ENCODE measurements at regions not wholly inside any gene's neighbourhood (a gene's known extent, or its start where the extent isn't known, plus 50 kb on each side); places are given as distances from the start of the nearest gene placed in this dataset.

DNA sequence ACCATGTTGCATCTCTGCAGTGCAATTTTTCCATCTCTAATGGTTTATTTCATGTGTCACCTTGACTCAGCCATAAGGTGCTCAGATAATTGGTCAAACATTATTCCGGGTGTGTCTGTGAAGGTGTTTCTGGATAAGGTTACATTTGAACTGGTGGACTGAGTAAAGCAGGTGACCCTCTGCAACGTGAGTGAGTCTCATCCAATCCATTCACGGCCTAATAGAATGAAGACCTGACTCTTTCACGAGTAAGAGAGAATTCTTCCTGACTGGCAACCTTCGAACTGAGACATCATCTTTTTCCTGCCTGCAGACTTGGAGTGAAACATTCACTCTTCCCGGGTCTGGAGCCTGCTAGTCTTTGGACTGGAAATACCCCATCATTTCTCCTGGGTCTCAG is 77.1 kb upstream of the SLC22A23 start:
- Histone ChIP-seq H3K36me3 (ENCODE audit: insufficient read depth, low read length) (no peaks in the 10 kb centered on the region), H3K9me2 (ENCODE audit: insufficient read depth, low read length) (no peaks in the 10 kb centered on the region), H4K20me1 (ENCODE audit: insufficient read depth, low read length) (no peaks in the 10 kb centered on the region), H3K4me1 (ENCODE audit: insufficient read depth, low read length, poor library complexity, severe bottlenecking) (no peaks in the 10 kb centered on the region), H3K4me2 (ENCODE audit: low read length) (no peak overlapping the region), H3K27ac (ENCODE audit: low read depth, low read length, poor library complexity, severe bottlenecking) (no peak overlapping the region), H3K4me3 (ENCODE audit: low read depth, low read length, poor library complexity, severe bottlenecking) (no peak overlapping the region), H3K79me2 (ENCODE audit: insufficient read depth, low read depth, low read length) (no peaks in the 10 kb centered on the region), H3K9me3 (ENCODE audit: low read length) (no peaks in the 10 kb centered on the region), H2AFZ (ENCODE audit: low read length) (no peak overlapping the region)
- POLR2A ChIA-PET, result no interaction called here
- no peak for DNase-seq (ENCODE audit: low spot score)
- no TSS peak for BruUV-seq (replicated peaks)
- intact Hi-C loops (cut with micrococcal nuclease; ENCODE audit: unreplicated experiment), result no loop called here
- CTCF ChIA-PET (ENCODE audit: unreplicated experiment), result no interaction called here
- TF ChIP-seq, protein P1, sequence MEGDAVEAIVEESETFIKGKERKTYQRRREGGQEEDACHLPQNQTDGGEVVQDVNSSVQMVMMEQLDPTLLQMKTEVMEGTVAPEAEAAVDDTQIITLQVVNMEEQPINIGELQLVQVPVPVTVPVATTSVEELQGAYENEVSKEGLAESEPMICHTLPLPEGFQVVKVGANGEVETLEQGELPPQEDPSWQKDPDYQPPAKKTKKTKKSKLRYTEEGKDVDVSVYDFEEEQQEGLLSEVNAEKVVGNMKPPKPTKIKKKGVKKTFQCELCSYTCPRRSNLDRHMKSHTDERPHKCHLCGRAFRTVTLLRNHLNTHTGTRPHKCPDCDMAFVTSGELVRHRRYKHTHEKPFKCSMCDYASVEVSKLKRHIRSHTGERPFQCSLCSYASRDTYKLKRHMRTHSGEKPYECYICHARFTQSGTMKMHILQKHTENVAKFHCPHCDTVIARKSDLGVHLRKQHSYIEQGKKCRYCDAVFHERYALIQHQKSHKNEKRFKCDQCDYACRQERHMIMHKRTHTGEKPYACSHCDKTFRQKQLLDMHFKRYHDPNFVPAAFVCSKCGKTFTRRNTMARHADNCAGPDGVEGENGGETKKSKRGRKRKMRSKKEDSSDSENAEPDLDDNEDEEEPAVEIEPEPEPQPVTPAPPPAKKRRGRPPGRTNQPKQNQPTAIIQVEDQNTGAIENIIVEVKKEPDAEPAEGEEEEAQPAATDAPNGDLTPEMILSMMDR (conservative IDR thresholded peaks at IDR 0.05; ENCODE audit: low read length), result no peak
- no peak for TF ChIP-seq EZH2phosphoT487 (IDR thresholded peaks at IDR 0.05; ENCODE audit: borderline replicate concordance, low read depth, low read length)

DNA sequence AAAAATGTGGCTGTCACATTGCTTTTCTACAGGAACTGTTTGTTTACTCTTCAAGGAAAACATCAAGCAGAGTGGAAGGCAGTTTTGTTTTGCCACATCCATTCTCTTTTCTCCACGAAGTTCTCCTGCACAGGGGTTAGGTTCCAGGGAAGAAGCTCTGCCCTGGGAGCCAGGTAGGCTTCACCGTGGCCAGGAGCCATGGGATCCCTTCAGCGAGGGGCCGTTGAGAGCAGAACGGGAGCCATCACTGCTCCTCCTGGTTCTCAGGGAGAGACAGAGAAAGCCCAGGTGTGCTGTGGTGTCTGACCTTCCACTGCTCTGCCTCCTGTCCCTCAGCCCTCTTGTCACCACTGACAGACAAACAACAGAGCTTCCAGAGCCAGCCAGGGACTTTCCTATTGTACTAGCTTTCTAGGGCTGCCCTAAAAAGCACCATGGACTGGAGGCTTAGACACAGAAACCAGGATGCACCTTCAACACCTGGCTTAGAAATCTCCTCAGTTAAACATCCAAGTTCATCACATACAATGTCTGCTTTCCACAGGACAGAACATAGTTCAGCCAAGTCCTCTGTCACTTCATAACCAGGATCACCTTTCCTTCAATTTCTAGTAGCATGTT is 75.6 kb upstream of the SLC22A23 start:
- CTCF ChIA-PET (ENCODE audit: unreplicated experiment), result no interaction called here
- TF ChIP-seq EZH2phosphoT487 (IDR thresholded peaks at IDR 0.05; ENCODE audit: borderline replicate concordance, low read depth, low read length), result no peak
- TF ChIP-seq, protein P1 (conservative IDR thresholded peaks at IDR 0.05; ENCODE audit: low read length), result no peak
- DNase-seq (ENCODE audit: low spot score), result no peak

DNA sequence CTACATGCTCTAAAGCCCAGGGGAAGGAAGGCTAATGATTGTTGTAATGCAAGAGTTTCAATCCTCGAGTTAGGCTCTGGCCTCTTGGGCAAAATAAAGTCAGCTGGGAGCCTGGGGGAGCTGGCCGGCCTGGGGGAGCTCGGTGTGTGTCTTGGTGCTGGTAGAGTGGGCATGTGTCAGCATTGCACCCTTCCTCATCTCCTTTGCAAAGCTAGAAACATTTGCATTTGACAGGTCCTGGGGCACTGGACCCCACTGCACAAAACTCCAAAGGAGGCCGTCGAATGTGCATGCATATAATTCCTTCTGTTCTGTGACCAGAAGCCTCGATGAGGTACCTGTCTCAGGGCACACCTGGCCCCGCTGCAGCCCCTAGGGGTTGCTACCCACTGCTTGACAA is 74.6 kb upstream of the SLC22A23 start:
- Histone ChIP-seq H3K9me3 (ENCODE audit: low read length) (no peaks in the 10 kb centered on the region), H3K4me3 (ENCODE audit: low read depth, low read length, poor library complexity, severe bottlenecking) (no peak overlapping the region), H3K4me2 (ENCODE audit: low read length) (no peak overlapping the region), H3K9me2 (ENCODE audit: insufficient read depth, low read length) (no peaks in the 10 kb centered on the region), H2AFZ (ENCODE audit: low read length) (no peak overlapping the region), H3K36me3 (ENCODE audit: insufficient read depth, low read length) (no peaks in the 10 kb centered on the region), H3K79me2 (ENCODE audit: insufficient read depth, low read depth, low read length) (no peaks in the 10 kb centered on the region), H3K4me1 (ENCODE audit: insufficient read depth, low read length, poor library complexity, severe bottlenecking) (no peaks in the 10 kb centered on the region), H3K27ac (ENCODE audit: low read depth, low read length, poor library complexity, severe bottlenecking) (no peak overlapping the region), H4K20me1 (ENCODE audit: insufficient read depth, low read length) (no peaks in the 10 kb centered on the region)
- no peak for DNase-seq (ENCODE audit: low spot score)
- ChIA-PET POLR2A (no interaction called here), CTCF (ENCODE audit: unreplicated experiment) (no interaction called here)
- no peak for TF ChIP-seq EZH2phosphoT487 (IDR thresholded peaks at IDR 0.05; ENCODE audit: borderline replicate concordance, low read depth, low read length)
- TF ChIP-seq, protein P1 (conservative IDR thresholded peaks at IDR 0.05; ENCODE audit: low read length), result no peak
- no TSS peak for BruUV-seq (replicated peaks)
- intact Hi-C loops (cut with micrococcal nuclease; ENCODE audit: unreplicated experiment), result no loop called here

More for the DNA sequence above, 75.6 kb upstream of the SLC22A23 start:
- no TSS peak for BruUV-seq (replicated peaks)
- H3K79me2 ChIP-seq (ENCODE audit: insufficient read depth, low read depth, low read length), result no peaks in the 10 kb centered on the region
- H3K9me3 ChIP-seq (ENCODE audit: low read length), result no peaks in the 10 kb centered on the region
- no peaks in the 10 kb centered on the region for H3K36me3 ChIP-seq (ENCODE audit: insufficient read depth, low read length)
- no peak overlapping the region for H3K4me3 ChIP-seq (ENCODE audit: low read depth, low read length, poor library complexity, severe bottlenecking)
- H2AFZ ChIP-seq (ENCODE audit: low read length), result no peak overlapping the region
- H3K4me1 ChIP-seq (ENCODE audit: insufficient read depth, low read length, poor library complexity, severe bottlenecking), result no peaks in the 10 kb centered on the region
- intact Hi-C loops (cut with micrococcal nuclease; ENCODE audit: unreplicated experiment), result no loop called here
- no peak overlapping the region for H3K4me2 ChIP-seq (ENCODE audit: low read length)
- no peaks in the 10 kb centered on the region for H3K9me2 ChIP-seq (ENCODE audit: insufficient read depth, low read length)
- H3K27ac ChIP-seq (ENCODE audit: low read depth, low read length, poor library complexity, severe bottlenecking), result no peak overlapping the region
- no peaks in the 10 kb centered on the region for H4K20me1 ChIP-seq (ENCODE audit: insufficient read depth, low read length)
- POLR2A ChIA-PET, result no interaction called here

All from OCI-LY7 (cell line).